ENCODE measurements at regions not wholly inside any gene's neighbourhood (a gene's known extent, or its start where the extent isn't known, plus 50 kb on each side); places are given as distances from the start of the nearest gene placed in this dataset.

DNA sequence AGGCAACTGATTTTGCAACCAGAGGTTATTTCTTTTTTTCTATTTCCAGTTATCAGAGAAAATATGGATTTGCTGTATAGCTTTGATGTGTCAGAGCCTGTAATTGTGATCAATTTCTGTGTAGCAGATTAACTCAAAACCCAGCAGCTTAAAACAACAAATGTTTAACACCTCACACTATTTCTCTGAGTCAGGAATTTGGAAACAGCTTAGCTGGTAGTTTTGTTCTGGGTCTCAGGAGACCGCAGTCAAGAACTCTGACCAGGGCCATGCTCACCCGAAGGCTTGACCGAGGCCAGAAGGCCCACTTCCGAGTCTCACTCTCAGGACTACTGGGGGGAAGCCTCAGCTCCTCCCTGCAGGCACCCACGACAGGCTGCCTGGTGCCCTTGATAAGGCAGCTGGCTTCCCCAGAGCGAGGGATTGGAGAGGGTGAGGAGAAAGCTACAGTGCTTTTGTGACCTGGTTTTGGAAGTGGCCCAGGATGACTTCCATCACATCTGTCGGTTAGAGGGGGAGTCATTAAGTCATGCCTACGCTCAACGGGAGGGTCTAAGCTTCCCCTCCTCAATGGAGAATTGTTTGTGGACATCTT, 105.7 kb upstream of the SHH start:
- H3K4me3 ChIP-seq (ENCODE audit: severe bottlenecking), result no peak overlapping the region
- H3K9me3 ChIP-seq (ENCODE audit: severe bottlenecking), result no peaks in the 10 kb centered on the region
- TF ChIP-seq, protein P1, sequence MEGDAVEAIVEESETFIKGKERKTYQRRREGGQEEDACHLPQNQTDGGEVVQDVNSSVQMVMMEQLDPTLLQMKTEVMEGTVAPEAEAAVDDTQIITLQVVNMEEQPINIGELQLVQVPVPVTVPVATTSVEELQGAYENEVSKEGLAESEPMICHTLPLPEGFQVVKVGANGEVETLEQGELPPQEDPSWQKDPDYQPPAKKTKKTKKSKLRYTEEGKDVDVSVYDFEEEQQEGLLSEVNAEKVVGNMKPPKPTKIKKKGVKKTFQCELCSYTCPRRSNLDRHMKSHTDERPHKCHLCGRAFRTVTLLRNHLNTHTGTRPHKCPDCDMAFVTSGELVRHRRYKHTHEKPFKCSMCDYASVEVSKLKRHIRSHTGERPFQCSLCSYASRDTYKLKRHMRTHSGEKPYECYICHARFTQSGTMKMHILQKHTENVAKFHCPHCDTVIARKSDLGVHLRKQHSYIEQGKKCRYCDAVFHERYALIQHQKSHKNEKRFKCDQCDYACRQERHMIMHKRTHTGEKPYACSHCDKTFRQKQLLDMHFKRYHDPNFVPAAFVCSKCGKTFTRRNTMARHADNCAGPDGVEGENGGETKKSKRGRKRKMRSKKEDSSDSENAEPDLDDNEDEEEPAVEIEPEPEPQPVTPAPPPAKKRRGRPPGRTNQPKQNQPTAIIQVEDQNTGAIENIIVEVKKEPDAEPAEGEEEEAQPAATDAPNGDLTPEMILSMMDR (IDR thresholded peaks at IDR 0.05; ENCODE audit: poor library complexity, severe bottlenecking), result no peak
- ATAC-seq (ENCODE audit: low read depth), result no peak
- H3K36me3 ChIP-seq (ENCODE audit: low read depth), result no peaks in the 10 kb centered on the region
- no peaks in the 10 kb centered on the region for H3K27me3 ChIP-seq (ENCODE audit: insufficient read depth, poor library complexity, severe bottlenecking)
- peaks cover 26% of the 10 kb centered on the region for H3K4me1 ChIP-seq (ENCODE audit: insufficient read depth, poor library complexity, severe bottlenecking)
- no peak for DNase-seq (ENCODE audit: low spot score)
- H3K27ac ChIP-seq (ENCODE audit: poor library complexity, severe bottlenecking), result no peak overlapping the region

- H3K4me3 ChIP-seq (ENCODE audit: severe bottlenecking), result no peak overlapping the region
- H3K27ac ChIP-seq (ENCODE audit: poor library complexity, severe bottlenecking), result no peak overlapping the region
- H3K9me3 ChIP-seq (ENCODE audit: severe bottlenecking), result no peaks in the 10 kb centered on the region
- H3K4me1 ChIP-seq (ENCODE audit: insufficient read depth, poor library complexity, severe bottlenecking), result peaks cover 20% of the 10 kb centered on the region
- no peaks in the 10 kb centered on the region for H3K27me3 ChIP-seq (ENCODE audit: insufficient read depth, poor library complexity, severe bottlenecking)
- ATAC-seq (ENCODE audit: low read depth), result no peak
- H3K36me3 ChIP-seq (ENCODE audit: low read depth), result no peaks in the 10 kb centered on the region
- TF ChIP-seq, protein P1 (IDR thresholded peaks at IDR 0.05; ENCODE audit: poor library complexity, severe bottlenecking), result no peak
- no peak for DNase-seq (ENCODE audit: low spot score)
These were observed 104.8 kb upstream of the SHH start for GRCh38 chr7:155916926-155917655.

- no peaks in the 10 kb centered on the region for H3K36me3 ChIP-seq (ENCODE audit: low read depth)
- TF ChIP-seq, protein P1 (IDR thresholded peaks at IDR 0.05; ENCODE audit: poor library complexity, severe bottlenecking), result no peak
- peaks cover 8% of the 10 kb centered on the region for H3K4me1 ChIP-seq (ENCODE audit: insufficient read depth, poor library complexity, severe bottlenecking)
- no peak for ATAC-seq (ENCODE audit: low read depth)
- no peak overlapping the region for H3K4me3 ChIP-seq (ENCODE audit: severe bottlenecking)
- no peak overlapping the region for H3K27ac ChIP-seq (ENCODE audit: poor library complexity, severe bottlenecking)
- H3K27me3 ChIP-seq (ENCODE audit: insufficient read depth, poor library complexity, severe bottlenecking), result no peaks in the 10 kb centered on the region
- no peak for DNase-seq (ENCODE audit: low spot score)
- no peaks in the 10 kb centered on the region for H3K9me3 ChIP-seq (ENCODE audit: severe bottlenecking)
These were observed 102.1 kb upstream of the SHH start for GRCh38 chr7:155914341-155914740.

DNA sequence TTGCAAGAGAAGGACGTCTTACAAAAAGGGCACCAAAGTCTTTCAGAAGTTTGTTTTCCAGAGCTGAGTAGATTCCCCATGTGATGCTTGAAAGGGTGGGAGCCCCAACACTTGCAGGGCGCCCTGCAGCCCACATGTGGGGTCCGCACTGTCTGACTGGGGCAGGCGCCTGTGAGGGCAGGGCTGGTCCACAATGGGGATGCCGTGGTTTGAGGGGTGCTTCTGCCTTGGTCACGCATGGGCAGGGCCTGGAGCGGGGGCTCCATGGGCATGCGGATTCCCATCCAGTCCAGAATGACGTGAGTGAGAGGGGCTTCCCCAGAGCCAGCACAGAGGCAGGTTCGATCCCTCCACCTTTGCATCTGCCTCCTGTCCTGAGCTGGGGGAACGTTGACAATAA, 101.5 kb upstream of the SHH start:
- no peak overlapping the region for H3K4me3 ChIP-seq (ENCODE audit: severe bottlenecking)
- TF ChIP-seq, protein P1 (IDR thresholded peaks at IDR 0.05; ENCODE audit: poor library complexity, severe bottlenecking), result no peak
- no peaks in the 10 kb centered on the region for H3K27me3 ChIP-seq (ENCODE audit: insufficient read depth, poor library complexity, severe bottlenecking)
- H3K9me3 ChIP-seq (ENCODE audit: severe bottlenecking), result no peaks in the 10 kb centered on the region
- DNase-seq (ENCODE audit: low spot score) (no peak), ATAC-seq (ENCODE audit: low read depth) (no peak)
- no peaks in the 10 kb centered on the region for H3K36me3 ChIP-seq (ENCODE audit: low read depth)
- peaks cover 3% of the 10 kb centered on the region for H3K4me1 ChIP-seq (ENCODE audit: insufficient read depth, poor library complexity, severe bottlenecking)
- no peak overlapping the region for H3K27ac ChIP-seq (ENCODE audit: poor library complexity, severe bottlenecking)

GRCh38 chr7:155913291-155913690, 101.0 kb upstream of the SHH start:
- TF ChIP-seq, protein P1 (IDR thresholded peaks at IDR 0.05; ENCODE audit: poor library complexity, severe bottlenecking), result no peak
- H3K27me3 ChIP-seq (ENCODE audit: insufficient read depth, poor library complexity, severe bottlenecking), result no peaks in the 10 kb centered on the region
- H3K36me3 ChIP-seq (ENCODE audit: low read depth), result no peaks in the 10 kb centered on the region
- ATAC-seq (ENCODE audit: low read depth) (no peak), DNase-seq (ENCODE audit: low spot score) (no peak)
- peaks cover 2% of the 10 kb centered on the region for H3K4me1 ChIP-seq (ENCODE audit: insufficient read depth, poor library complexity, severe bottlenecking)
- no peak overlapping the region for H3K4me3 ChIP-seq (ENCODE audit: severe bottlenecking)
- H3K27ac ChIP-seq (ENCODE audit: poor library complexity, severe bottlenecking), result no peak overlapping the region
- no peaks in the 10 kb centered on the region for H3K9me3 ChIP-seq (ENCODE audit: severe bottlenecking)

Data from RWPE2 (cell line).